ENCODE measurements at regions not wholly inside any gene's neighbourhood (a gene's known extent, or its start where the extent isn't known, plus 50 kb on each side); places are given as distances from the start of the nearest gene placed in this dataset.
"Not testable (repeated sequence)": the region's sequence is repeated elsewhere in the genome, so short reads cannot be mapped to it uniquely, and the experiment has no call there.

DNA sequence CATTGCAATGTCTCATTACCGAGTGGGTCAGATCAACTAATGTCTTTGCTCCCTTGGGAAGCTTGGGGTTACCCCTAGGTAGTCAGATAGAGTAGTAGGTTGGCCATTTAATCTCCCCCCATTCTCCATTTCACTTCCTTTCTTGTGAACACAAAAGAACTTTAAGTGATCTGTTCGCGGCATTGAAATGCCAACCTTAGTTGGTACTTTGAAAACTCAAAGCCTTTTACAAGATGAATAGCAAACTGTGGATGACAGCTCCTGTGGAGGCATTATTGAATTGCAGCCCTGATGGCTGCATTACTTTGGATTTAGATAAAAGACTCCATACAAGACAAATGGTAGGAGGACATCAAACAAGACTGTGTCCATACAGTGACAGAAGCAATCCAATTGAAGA lies 469.1 kb downstream of the GBA3 start:
- DNase-seq = no peak

DNA sequence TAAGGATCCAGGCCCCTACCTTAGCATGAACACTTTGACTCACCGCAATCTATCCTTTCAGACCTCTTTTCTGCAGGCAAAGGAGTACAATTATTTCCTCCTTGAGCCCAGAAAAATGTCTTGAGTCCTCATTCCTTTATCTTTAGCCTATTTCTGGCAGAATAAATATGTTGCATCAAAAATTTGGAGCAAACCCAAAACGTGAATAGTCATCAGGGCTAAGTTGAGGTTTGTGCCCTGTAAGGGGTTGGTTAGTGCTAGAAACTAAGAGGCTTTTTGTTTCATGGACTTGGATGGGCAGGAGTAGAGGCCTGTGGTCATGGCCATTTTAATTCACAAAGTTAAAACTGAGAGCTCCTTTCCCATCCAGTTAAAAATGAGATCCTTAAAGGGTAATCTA lies 460.3 kb downstream of the GBA3 start:
- DNase-seq = no peak

DNA sequence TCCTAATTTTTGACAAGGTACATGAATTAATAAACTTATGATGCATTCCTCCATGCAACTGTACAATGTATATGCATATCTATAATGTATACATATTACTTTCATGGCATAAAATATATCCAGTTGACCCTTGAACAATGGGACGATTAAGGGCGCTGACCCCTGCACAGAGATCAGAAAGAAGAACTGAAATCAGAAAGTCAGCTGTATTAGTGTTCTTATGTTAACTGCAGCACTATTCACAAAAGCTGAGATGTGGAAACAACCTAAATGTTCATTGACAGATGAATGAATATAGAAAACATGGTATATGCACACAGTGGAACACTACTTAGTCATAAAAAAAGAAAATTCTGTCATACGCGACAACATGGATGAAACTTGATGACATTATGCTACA lies 457.1 kb downstream of the GBA3 start:
- no peak for DNase-seq

DNA sequence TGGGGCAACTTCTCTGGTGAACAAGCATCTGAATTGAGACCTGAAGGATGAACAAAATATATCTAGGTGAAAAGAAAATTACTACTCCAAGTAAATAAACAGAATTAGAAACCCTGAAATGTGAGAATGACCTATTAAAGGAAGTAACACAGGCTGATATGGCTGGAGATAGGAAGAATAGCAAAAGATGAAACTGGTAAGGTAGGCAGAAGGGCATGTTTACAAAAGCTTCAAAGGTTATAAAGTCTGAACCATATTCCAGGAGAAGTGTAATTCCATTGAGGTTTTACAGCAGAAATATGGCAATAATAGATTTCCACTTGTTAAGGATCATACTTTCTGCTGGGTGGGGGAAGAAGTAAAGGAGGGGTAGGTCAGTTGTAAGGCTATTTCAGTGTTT lies 452.0 kb downstream of the GBA3 start:
- DNase-seq = no peak

DNA sequence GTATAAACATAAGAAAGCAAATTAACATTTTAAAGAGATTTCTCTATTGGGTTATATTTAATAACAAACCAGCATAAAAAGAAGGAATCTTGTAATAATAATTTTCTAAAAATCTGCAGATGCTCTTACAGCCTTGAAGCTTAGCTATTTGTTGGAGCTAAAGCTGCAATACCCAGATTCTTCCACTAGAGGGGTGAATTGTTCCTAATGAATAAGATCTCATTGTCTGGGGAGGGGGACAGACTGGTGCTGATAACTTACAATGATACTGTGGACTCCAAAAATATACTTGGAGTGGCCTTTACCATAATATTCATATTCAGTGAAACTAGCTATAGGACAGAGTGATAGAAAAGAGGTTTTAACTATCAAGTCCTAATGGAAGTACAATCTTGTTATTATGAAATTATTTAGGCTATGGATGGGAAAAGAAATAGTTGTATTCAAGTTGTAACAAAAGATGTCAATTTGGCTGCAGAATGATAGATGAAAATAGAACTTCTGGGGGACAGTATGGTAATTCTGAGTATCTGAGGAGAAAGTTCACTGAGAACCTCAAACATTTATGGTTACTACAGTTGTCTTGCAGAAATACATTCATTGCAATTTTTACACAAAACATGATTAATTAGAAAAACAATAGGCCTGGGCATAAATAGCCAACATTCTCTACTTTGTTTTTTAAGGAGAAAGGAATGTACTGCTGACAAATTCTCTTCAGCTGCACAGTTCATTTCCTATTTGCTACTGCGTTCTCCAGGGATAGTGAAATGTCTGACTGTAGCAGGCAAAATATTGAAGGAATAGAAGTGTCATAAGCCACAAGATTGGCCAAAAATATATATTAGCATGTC lies 443.3 kb downstream of the GBA3 start:
- peak; percentile 3 for DNase-seq

DNA sequence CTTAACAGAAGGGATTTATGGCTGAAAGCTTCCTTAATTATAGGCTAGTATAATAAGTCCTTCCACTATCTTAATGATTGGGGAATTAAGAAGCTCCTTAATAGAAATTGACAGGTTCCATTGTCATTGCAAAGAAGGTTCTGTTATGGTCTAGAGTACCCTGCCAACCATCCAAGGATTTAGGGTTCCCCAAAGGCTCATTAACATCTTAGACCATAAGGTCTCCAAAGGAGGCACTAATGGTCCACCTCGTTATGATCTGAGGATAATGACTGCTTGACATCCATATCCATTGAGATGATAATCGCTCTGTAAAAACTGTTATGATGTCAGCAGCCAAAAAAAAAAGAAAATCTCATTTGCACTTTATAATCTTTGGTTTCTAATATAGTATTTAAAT lies 441.6 kb downstream of the GBA3 start:
- no peak for DNase-seq

DNA sequence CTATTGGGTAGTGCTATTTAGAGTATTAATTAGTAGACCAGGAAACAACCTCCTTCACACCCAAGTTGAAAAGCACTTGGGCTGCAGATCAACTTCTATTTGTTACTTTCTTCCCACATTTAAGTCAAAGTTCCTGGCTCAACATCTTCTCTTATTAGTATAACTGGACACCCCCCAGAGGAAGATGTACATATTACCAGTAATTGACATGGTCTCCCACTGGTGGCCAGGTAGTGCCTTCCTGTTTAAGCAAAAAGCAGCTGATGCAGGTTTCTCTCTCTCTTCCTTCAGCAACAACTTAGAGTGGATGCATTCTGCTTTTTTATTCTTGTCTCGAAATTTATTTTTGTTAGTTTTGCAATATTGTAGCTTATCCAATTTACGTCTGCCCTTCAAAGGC lies 438.1 kb downstream of the GBA3 start:
- no peak for DNase-seq

DNA sequence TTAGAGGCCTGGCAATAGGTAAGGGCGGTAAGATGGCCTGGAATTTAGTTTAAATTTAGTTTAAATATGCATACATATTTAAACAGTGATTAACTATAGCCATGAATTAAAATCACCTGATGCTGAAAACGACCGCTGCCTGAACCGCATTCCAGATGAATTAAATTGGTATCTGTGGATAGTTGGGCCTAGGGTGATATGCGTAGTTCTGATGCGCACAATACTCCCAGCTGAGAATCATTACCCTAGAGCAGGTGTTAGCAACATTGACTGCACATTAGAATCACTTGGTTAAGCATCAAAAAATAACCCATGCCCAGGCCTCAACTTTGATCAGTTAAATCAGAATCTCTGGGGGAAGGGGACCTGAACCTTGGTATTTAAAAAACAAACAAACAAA lies 432.4 kb downstream of the GBA3 start:
- DNase-seq = no peak

DNA sequence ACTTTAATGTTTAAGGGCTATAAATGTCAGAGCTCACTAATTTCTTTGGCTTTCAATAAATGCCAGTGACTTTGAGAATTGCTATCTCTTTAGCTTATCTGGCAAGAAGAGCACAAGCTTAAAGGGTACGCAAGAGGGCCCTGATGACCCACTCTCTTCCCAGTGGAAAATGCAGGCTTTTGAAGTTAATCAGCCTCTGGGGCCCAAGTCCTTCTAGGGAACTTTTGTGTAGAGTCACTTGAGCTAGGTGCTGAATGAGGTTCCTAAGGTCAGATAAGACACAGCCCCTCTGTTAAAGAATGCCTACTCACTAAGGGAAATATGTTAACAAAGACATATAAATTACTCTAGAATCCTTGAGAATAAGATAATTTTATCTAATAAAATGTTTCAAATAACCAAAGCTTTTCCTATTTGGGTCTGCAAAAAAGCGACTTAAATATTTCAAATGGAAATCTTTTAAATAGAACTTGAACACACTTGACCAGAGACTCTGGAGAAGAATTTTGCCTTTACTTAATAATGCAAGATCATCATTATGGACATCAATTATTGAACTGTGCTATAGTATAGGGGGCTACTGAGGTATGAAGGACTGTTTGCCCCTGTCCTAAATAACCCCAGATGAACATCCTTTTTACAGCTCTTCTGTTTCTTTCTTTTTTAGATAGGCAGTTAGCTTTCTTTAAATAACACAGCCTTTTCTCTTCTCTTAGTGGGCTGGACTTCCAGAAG lies 430.1 kb downstream of the GBA3 start:
- DNase-seq = no peak

DNA sequence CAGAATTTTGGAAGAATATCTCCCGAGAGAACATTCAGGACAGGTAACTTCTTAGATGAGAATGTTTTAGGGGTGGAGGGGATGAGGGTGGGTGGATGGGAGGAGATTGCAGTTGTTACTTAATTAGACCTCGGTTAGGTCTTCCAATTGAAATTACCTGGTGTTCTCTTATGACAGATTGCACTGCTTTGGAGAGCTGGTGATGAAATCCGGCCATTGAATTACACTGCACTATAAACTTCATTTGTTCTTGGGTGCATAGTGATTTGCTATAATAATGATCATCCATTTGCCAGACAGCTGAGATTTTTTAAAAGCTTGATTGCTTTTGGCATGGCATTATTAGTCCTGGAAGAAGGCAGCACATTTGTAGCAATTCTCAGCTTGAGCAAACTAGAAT lies 427.6 kb downstream of the GBA3 start:
- DNase-seq = no peak

DNA sequence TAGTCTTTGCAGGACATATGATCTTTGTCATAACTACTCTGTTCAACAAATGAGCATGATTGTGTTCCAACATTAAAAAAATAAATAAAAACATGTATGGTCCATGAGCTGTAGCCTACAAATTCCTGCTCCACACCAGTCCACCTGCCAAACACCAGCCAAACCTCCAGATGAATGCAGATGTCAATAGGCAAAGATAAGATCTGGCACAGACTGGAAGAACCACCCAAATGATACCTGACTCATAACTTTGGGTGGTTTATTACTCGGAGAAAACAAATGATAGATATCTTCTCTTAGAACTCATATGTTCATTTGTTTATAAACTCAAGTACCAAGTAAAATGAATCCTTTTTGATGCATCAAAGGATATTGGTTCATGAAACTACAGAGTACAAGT lies 425.1 kb downstream of the GBA3 start:
- no peak for DNase-seq

DNA sequence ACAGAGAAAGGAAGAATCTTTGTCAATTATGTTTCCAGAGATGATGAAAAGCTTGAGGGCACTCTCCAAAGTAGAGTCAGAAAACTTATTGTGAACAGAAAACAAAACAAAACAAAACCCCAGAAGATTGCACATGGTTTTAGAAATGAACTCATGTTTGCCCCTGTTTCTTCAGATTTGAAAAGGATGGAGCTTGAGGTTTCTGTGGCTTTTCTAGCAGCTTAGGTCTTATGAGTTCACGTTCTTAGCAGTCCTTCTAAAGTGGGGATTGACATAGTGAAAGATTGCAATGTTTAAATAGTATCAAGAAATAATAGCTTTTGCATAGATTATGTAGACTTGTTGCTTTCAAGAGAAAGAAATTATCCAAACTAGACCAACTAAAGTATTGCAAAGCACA lies 421.8 kb downstream of the GBA3 start:
- no peak for DNase-seq

DNA sequence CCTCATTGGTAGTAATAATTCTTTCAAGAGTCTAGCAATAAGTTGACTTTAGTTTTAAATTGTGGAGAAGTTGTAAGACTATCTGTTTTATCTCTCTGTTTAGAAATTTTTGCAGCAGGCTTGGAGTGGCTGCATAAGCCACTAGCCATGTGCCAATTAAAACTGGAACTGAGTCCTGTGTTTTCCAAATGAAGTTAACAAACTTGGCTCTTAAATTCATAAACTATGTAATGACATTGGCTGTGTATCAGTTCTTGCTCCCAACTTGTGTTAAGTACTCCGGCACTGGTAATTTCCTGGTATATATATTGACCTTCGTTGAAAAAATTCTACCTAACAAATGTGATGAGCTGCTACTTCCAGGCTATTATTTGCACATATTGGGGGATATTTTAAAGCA lies 420.4 kb downstream of the GBA3 start:
- DNase-seq = no peak

DNA sequence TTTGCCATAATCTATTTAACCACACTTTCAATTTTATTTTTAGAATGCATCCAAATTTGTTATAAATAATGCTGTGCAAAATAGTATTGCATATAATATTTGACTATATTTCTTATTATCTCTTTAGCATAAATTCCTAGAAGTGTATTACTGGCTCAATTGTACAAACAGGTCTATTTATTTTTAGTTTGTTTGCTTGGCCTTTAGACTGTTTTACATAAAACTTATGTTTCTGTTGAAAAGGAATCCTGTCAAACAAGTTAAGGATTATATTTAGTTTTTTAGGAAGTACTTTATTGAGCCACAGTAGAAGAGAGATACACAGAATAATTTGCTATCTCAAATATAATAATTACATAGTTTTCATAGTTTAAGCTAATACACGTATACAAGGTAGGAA lies 413.8 kb downstream of the GBA3 start:
- no peak for DNase-seq

DNA sequence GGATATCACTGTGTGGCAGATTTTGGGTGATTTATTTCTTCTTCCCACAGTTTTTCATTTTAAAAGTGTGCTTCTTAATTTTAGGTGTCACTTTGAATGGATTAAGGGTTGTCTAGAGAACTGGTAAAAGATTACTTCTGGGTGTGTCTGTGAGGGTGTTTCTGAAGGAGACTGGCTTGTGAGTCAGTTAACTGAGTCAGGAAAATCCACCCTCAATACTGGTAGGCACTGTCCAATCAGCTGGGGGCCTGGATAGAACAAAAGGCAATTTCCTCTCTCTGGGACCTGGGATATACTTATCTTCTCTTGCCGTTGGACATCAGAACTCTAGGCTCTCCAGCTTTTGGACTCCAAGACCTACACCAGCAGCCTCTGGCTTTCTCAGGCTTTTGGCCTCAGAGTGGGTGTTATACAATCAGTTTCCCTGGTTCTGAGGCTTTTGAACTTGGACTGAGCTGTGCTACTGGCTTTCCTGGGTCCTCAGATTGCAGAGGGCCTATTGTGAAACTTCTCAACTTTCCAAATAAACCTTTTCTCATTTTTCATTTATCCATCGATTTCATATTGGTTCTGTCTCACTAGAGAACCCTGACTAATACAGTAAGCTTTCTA lies 413.1 kb downstream of the GBA3 start:
- no peak for DNase-seq

DNA sequence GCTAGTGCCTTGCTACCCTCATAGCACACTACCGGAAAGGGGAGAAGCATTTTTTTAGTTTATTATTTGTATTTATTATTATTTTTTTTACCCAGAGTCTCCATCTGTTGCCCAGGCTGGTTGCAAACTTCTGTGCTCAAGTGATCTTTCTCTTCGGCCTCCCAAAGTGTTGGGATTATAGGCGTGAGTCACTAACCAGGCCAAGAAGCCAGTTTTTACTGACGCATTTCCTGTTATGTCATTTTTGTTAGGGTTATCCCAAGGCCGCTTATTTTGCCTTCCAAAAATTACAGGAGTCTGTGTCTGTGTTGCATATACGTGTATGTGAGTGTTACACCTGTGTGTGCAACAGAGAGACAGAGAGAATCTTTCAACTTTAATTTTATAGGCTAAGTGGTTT lies 404.5 kb downstream of the GBA3 start:
- no peak for DNase-seq

DNA sequence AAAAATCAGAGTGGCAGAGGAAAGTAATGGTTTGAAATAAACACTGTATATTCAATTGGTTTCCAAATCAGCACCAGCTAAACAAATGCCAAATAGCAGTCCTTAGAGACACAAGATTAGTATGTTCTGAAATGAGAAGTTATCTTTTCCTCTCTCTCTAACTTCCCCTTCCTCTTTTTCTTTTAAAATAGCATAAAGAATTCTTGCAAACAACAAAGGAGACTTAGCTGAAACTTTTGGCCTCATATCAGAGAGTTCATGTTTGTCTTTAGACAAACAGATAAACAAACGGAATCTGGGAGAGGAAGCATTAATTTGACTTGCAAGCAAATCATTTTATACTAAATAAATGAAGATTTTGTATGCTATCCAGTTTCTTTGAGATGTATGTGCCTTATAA lies 399.0 kb downstream of the GBA3 start:
- DNase-seq = no peak

DNA sequence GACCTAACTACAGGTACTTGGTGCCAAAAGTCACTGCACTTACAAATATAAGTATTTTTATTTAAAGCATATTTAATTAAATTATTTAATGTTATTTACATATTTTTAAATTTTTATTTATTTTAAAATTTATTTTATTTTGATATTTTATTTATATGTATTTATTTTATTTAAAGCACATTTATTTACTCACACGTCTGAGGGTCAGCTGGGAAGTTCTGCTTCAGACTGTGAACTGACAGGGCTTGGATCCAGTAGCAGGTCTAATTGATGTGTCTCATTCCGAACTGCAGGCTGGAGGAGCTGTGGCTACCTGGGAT lies 392.5 kb downstream of the GBA3 start:
- no peak for DNase-seq

DNA sequence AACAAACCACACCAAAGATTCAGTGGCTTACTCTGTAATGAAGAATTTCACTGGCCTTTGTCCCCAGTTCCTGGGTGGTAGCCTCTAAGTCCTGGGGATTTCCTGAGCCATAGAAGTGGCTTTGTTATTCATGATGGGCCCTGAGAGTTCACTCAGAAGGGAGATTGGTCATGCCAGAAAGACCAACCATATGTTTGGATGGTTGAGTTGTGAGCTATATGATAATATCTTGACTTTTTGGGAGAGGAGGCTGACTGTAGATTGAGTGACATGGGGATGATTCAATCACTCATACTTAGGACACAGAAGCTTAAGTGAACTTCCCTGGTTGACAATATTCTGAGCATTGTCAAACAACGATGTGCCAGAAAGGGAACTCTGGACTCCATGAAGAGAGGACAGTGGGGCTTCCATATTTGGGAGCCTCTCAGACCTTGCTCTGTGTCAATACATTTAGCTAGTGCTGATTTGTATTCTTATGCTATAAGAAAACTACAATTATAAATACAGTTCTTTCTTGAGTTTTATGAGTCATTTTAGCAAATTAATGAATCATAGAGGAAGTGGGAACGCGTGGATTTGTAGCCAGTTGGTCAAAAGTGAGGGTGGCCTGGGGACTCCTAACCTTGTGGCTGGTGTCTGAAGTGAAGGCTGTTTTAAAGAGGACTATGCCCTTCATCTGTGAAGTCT lies 392.0 kb downstream of the GBA3 start:
- DNase-seq = no peak

DNA sequence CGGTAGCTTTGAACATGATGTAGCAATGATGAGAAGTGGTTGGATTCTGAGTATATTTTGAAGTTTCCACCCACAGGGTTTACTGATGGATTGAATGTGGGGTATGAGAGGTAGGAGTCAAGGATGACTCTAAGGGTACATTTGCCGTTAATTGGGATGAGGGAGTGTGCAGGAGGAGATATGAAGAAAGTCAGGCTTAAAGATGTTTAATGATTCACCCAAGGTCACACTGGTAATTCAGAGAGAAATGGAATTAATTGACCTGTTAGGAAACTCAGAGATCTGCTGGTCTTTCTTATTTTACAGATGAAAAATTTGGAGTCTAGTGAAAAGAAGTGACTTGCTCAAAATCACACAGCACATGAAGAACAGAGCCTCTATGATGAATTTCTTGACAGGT lies 390.7 kb downstream of the GBA3 start:
- no peak for DNase-seq

DNA sequence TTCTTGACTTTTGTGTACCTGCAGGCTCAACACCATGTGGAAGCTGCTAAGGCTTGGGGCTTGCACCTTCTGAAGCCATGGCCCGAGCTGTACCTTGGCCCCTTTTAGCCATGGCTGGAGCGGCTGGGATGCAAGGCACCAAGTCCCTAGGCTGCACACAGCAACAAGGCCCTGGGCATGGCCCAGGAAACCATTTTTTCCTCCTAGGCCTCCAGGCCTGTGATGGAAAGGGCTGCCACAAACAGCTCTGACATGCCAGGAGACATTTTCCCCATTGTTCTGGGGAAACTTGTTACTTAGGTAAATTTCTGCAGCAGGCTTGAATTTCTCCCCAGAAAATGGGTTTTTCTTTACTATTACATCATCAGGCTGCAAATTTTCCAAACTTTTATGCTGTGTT lies 387.4 kb downstream of the GBA3 start:
- DNase-seq = not testable (repeated sequence)

DNA sequence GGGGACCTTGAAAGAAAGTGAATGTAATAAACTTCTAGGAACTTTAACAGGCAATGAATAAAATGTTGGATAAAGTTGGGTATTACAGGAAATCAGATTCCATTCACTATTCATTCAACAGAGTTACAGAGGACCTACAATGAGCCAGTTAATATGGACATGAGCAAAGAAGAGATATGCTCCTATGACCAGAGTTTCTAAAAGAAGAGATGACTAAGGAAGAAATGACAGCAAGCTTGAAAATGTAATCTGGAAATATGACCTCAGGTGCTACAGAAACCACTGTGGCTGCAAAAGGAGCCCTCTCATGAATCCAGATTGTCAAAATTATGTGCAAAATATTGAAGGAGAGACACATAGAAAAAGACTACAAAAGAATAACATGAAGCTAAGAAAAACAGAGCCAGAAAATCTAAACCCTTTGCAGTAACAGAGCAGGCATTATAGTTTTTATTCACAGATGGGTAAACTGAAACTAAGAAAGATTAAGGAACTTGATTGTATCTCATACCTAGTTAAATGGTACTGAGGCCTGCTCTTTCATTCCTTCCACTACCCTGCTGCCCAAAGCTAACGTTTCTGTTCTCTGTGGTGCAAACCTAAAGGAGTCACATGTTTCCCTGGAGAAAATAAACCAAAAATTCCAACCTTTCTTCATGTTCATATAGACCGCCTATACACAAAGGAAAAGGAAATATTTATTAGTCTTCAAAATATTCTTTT lies 378.3 kb downstream of the GBA3 start:
- DNase-seq = no peak

DNA sequence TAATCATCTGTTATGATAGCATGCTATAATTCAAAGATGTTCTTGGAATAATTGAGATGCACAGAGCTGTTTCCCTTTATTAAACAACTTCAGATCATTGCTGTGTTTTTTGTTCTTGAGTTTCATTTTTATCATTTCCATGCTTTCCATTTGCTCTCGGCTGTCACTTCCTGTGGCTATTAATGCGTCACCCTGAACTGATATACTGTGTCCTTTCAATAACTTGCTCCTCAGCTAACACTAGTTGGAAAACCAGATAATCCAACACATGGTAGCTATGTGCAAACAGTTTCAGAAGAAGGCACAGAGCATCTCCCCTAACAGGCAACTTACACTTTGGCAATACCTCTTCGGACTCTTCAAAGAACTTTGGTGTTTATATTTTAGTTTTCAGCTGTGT lies 376.0 kb downstream of the GBA3 start:
- no peak for DNase-seq
